Vagina (tissue), 2 donors: ENCODE measurements at regions not wholly inside any gene's neighbourhood (a gene's known extent, or its start where the extent isn't known, plus 50 kb on each side); places are given as distances from the start of the nearest gene placed in this dataset.

ENCODE experiments used
- DNase-seq, 2 donors: peaks; one replicate each; pipeline ENCODE4 v3.0.0-alpha.2; 2017; ENCODE audit errors: extremely low spot score in 2 of 2
- H3K27ac ChIP-seq: fragments of 200-600 bp; sonication (generic); one replicate; pipeline ENCODE4 v1.5.1; 2019
- H3K27me3 ChIP-seq: fragments of 200-600 bp; sonication (generic); one replicate; pipeline ENCODE4 v1.5.1; 2019
- H3K36me3 ChIP-seq, 2 donors: fragments of 200-600 bp; sonication (generic); one replicate each; pipeline ENCODE4 v1.5.1; 2017 to 2019
- H3K4me1 ChIP-seq: fragments of 200-600 bp; sonication (generic); one replicate; pipeline ENCODE4 v1.5.1; 2019
- H3K4me3 ChIP-seq, 2 donors: fragments of 200-600 bp; sonication (generic); 1 replicate in 1 of 2; 2 replicates in 1 of 2; pipeline ENCODE4 v1.5.1; 2016 to 2019
- H3K9me3 ChIP-seq: fragments of 200-600 bp; sonication (generic); one replicate; pipeline ENCODE4 v1.5.1; 2019
- POLR2A ChIP-seq, 2 donors: fragments of 450-650 bp; IDR thresholded peaks; one replicate each; pipeline ENCODE4 v1.6.1; 2017; ENCODE audit warnings: antibody characterized with exemption in 2 of 2, mild to moderate bottlenecking in 2 of 2, moderate library complexity in 2 of 2
- POLR2AphosphoS5 ChIP-seq, 2 donors: sonication (generic); formaldehyde crosslinking; IDR thresholded peaks; one replicate each; pipeline ENCODE4 v1.9.0; 2017; ENCODE audit warnings: antibody characterized with exemption in 2 of 2, mild to moderate bottlenecking in 2 of 2, low read depth in 1 of 2; ENCODE audit not compliant: insufficient read depth in 1 of 2
- intact Hi-C: fragments of 100-400 bp; cut with DNase I; formaldehyde crosslinking; loops from one replicate; pipeline ENCODE4 v1.15.1; 2023
- TF ChIP-seq, protein P1 (sequence below), 3 experiments: fragments of 450-650 bp in 2 of 3; fragments of 200-600 bp in 1 of 3; sonication (generic) in 1 of 3; IDR thresholded peaks; one replicate each; pipeline ENCODE4 v1.5.1; 2017 to 2019; ENCODE audit warnings: antibody characterized with exemption in 3 of 3, mild to moderate bottlenecking in 2 of 3, moderate library complexity in 2 of 3

- peak in 1 of 2 donors; percentile 93 for DNase-seq
- no peaks in the 10 kb centered on the region for H3K27me3 ChIP-seq
- H3K27ac ChIP-seq: no peak overlapping the region
- intact Hi-C loops: no loop called here
- no peak for TF ChIP-seq POLR2A (IDR thresholded peaks at IDR 0.05)
- no peak for TF ChIP-seq POLR2AphosphoS5 (IDR thresholded peaks at IDR 0.05; ENCODE audit: insufficient read depth in 1 of 2, low read depth in 1 of 2)
- TF ChIP-seq, protein P1, sequence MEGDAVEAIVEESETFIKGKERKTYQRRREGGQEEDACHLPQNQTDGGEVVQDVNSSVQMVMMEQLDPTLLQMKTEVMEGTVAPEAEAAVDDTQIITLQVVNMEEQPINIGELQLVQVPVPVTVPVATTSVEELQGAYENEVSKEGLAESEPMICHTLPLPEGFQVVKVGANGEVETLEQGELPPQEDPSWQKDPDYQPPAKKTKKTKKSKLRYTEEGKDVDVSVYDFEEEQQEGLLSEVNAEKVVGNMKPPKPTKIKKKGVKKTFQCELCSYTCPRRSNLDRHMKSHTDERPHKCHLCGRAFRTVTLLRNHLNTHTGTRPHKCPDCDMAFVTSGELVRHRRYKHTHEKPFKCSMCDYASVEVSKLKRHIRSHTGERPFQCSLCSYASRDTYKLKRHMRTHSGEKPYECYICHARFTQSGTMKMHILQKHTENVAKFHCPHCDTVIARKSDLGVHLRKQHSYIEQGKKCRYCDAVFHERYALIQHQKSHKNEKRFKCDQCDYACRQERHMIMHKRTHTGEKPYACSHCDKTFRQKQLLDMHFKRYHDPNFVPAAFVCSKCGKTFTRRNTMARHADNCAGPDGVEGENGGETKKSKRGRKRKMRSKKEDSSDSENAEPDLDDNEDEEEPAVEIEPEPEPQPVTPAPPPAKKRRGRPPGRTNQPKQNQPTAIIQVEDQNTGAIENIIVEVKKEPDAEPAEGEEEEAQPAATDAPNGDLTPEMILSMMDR (IDR thresholded peaks at IDR 0.05): no peak
- no peaks in the 10 kb centered on the region for H3K36me3 ChIP-seq
- H3K9me3 ChIP-seq: no peaks in the 10 kb centered on the region
- H3K4me3 ChIP-seq: no peak overlapping the region
- H3K4me1 ChIP-seq: no peaks in the 10 kb centered on the region
Measured at GRCh38 chr11:105443623-105444022, 166.2 kb upstream of the GRIA4 start.

DNA sequence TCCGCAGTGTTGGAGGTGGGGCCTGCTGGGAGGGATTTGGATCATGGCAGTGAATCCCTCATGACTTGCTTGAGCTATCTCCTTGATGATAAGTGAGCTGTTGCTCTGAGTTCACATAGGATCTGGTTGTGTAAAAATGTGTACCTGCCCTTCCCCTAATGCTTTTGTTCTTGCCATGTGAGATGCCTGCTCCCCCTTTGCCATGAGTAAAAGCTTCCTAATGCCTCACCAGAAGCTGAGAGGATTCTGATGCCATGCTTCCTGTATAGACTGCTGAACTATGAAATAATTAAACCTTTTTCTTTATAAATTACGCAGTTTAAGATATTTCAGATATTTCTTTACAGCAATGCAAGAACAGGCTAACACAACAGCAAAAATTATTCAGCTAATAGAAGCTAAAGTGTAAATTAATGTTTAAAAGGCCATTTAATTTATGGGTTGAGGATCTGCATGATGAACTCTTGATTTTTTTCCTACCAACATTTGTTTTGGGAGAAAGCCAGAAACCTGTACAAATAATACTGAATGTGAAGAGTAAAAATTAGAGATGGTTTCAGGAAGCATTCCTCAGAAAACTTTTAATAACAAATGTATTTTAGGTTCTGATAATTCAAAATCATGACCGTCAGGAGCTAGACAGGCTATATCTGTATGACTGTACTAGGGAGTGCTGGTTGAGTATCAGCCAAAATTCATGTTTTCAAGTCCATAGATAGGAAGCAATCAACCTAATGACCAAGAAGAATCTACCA is 177.5 kb upstream of the GRIA4 start:
- H3K4me3 ChIP-seq: no peak overlapping the region
- TF ChIP-seq POLR2A (IDR thresholded peaks at IDR 0.05) (no peak), POLR2AphosphoS5 (IDR thresholded peaks at IDR 0.05; ENCODE audit: insufficient read depth in 1 of 2, low read depth in 1 of 2) (no peak)
- TF ChIP-seq, protein P1 (IDR thresholded peaks at IDR 0.05): no peak
- H3K36me3 ChIP-seq: no peaks in the 10 kb centered on the region
- no peaks in the 10 kb centered on the region for H3K27me3 ChIP-seq
- intact Hi-C loops: no loop called here
- H3K9me3 ChIP-seq: no peaks in the 10 kb centered on the region
- no peak overlapping the region for H3K27ac ChIP-seq
- no peaks in the 10 kb centered on the region for H3K4me1 ChIP-seq
- no peak for DNase-seq

GRCh38 chr11:105429096-105429910 is 180.6 kb upstream of the GRIA4 start:
- Histone ChIP-seq H3K4me3 (no peak overlapping the region), H3K27me3 (no peaks in the 10 kb centered on the region), H3K4me1 (no peaks in the 10 kb centered on the region), H3K27ac (no peak overlapping the region), H3K9me3 (no peaks in the 10 kb centered on the region), H3K36me3 (no peaks in the 10 kb centered on the region)
- intact Hi-C loops: no loop called here
- DNase-seq: no peak
- TF ChIP-seq POLR2AphosphoS5 (IDR thresholded peaks at IDR 0.05; ENCODE audit: insufficient read depth in 1 of 2, low read depth in 1 of 2) (no peak), POLR2A (IDR thresholded peaks at IDR 0.05) (no peak)
- TF ChIP-seq, protein P1 (IDR thresholded peaks at IDR 0.05): no peak

- H3K4me3 ChIP-seq: no peak overlapping the region
- no peaks in the 10 kb centered on the region for H3K4me1 ChIP-seq
- no peaks in the 10 kb centered on the region for H3K9me3 ChIP-seq
- no peak overlapping the region for H3K27ac ChIP-seq
- TF ChIP-seq, protein P1 (IDR thresholded peaks at IDR 0.05): no peak
- TF ChIP-seq POLR2A (IDR thresholded peaks at IDR 0.05): no peak
- no peak for TF ChIP-seq POLR2AphosphoS5 (IDR thresholded peaks at IDR 0.05; ENCODE audit: insufficient read depth in 1 of 2, low read depth in 1 of 2)
- intact Hi-C loops: no loop called here
- no peak for DNase-seq
- no peaks in the 10 kb centered on the region for H3K27me3 ChIP-seq
- H3K36me3 ChIP-seq: no peaks in the 10 kb centered on the region
Measured at GRCh38 chr11:105407101-105407500, 202.8 kb upstream of the GRIA4 start.
